Neutrophil (primary cell): ENCODE measurements at regions not wholly inside any gene's neighbourhood (a gene's known extent, or its start where the extent isn't known, plus 50 kb on each side); places are given as distances from the start of the nearest gene placed in this dataset.

Experiments used
- H3K27ac ChIP-seq: fragments of 200-600 bp; sonication (generic); 2 replicates; pipeline ENCODE4 v1.5.1; 2016; ENCODE audit warnings: mild to moderate bottlenecking, moderate library complexity
- H3K27me3 ChIP-seq: fragments of 200-600 bp; sonication (generic); 2 replicates; pipeline ENCODE4 v1.6.0; 2016; ENCODE audit warnings: mild to moderate bottlenecking
- H3K36me3 ChIP-seq: fragments of 200-600 bp; sonication (generic); 2 replicates; pipeline ENCODE4 v1.5.1; 2017
- H3K4me1 ChIP-seq, 2 experiments: fragments of 200-600 bp in 1 of 2; sonication (generic) in 1 of 2; 1 replicate in 1 of 2; 2 replicates in 1 of 2; pipeline versions ENCODE4 v1.5.1 to v1.6.1; 2013 to 2016; ENCODE audit warnings: low read depth in 1 of 2, low read length in 1 of 2, mild to moderate bottlenecking in 1 of 2, moderate library complexity in 1 of 2; ENCODE audit not compliant: control insufficient read depth in 1 of 2, insufficient read depth in 1 of 2
- H3K4me3 ChIP-seq, 2 experiments: fragments of 200-600 bp in 1 of 2; sonication (generic) in 1 of 2; 1 replicate in 1 of 2; 2 replicates in 1 of 2; pipeline ENCODE4 v1.5.1; 2013 to 2016; ENCODE audit warnings: low read depth in 1 of 2, low read length in 1 of 2, mild to moderate bottlenecking in 1 of 2, moderate library complexity in 1 of 2
- H3K9me3 ChIP-seq: fragments of 200-600 bp; sonication (generic); 2 replicates; pipeline ENCODE4 v1.5.1; 2016
- CTCF ChIP-seq: fragments of 200-600 bp; sonication (generic); IDR thresholded peaks from 2 replicates; pipeline ENCODE4 v1.5.1; 2016; ENCODE audit warnings: antibody characterized with exemption

- H3K4me3 ChIP-seq, result no peak overlapping the region
- no peaks in the 10 kb centered on the region for H3K9me3 ChIP-seq
- TF ChIP-seq CTCF, result no peak
- H3K27me3 ChIP-seq, result no peaks in the 10 kb centered on the region
- no peak overlapping the region for H3K27ac ChIP-seq
- H3K36me3 ChIP-seq, result no peaks in the 10 kb centered on the region
- H3K4me1 ChIP-seq, result no peaks in the 10 kb centered on the region
These were observed 574.3 kb upstream of the ZNF462 start for GRCh38 chr9:106288689-106289088.

GRCh38 chr9:106291786-106292185 lies 571.2 kb upstream of the ZNF462 start:
- TF ChIP-seq CTCF, result no peak
- Histone ChIP-seq H3K36me3 (no peaks in the 10 kb centered on the region), H3K27me3 (no peaks in the 10 kb centered on the region), H3K9me3 (no peaks in the 10 kb centered on the region), H3K27ac (no peak overlapping the region), H3K4me3 (no peak overlapping the region), H3K4me1 (no peaks in the 10 kb centered on the region)

GRCh38 chr9:106296426-106296825 lies 566.5 kb upstream of the ZNF462 start:
- H3K4me1 ChIP-seq, result no peaks in the 10 kb centered on the region
- TF ChIP-seq CTCF, result no peak
- H3K36me3 ChIP-seq, result no peaks in the 10 kb centered on the region

GRCh38 chr9:106298997-106299396 lies 564.0 kb upstream of the ZNF462 start:
- no peaks in the 10 kb centered on the region for H3K4me1 ChIP-seq

More at GRCh38 chr9:106296426-106296825, 566.5 kb upstream of the ZNF462 start:
- no peaks in the 10 kb centered on the region for H3K9me3 ChIP-seq
- no peak overlapping the region for H3K4me3 ChIP-seq
- H3K27ac ChIP-seq, result no peak overlapping the region
- no peaks in the 10 kb centered on the region for H3K27me3 ChIP-seq

GRCh38 chr9:106304401-106304920 lies 558.5 kb upstream of the ZNF462 start:
- H3K4me3 ChIP-seq, result no peak overlapping the region
- no peaks in the 10 kb centered on the region for H3K36me3 ChIP-seq
- H3K9me3 ChIP-seq, result no peaks in the 10 kb centered on the region
- no peaks in the 10 kb centered on the region for H3K4me1 ChIP-seq
- TF ChIP-seq CTCF, result no peak
- H3K27ac ChIP-seq, result no peak overlapping the region
- H3K27me3 ChIP-seq, result no peaks in the 10 kb centered on the region

More at GRCh38 chr9:106298997-106299396, 564.0 kb upstream of the ZNF462 start:
- no peak for TF ChIP-seq CTCF
- no peaks in the 10 kb centered on the region for H3K36me3 ChIP-seq
- no peaks in the 10 kb centered on the region for H3K27me3 ChIP-seq
- H3K4me3 ChIP-seq, result no peak overlapping the region
- H3K27ac ChIP-seq, result no peak overlapping the region
- no peaks in the 10 kb centered on the region for H3K9me3 ChIP-seq
